ENCODE measurements at regions not wholly inside any gene's neighbourhood (a gene's known extent, or its start where the extent isn't known, plus 50 kb on each side); places are given as distances from the start of the nearest gene placed in this dataset.
"Not testable (repeated sequence)": the region's sequence is repeated elsewhere in the genome, so short reads cannot be mapped to it uniquely, and the experiment has no call there.

DNA sequence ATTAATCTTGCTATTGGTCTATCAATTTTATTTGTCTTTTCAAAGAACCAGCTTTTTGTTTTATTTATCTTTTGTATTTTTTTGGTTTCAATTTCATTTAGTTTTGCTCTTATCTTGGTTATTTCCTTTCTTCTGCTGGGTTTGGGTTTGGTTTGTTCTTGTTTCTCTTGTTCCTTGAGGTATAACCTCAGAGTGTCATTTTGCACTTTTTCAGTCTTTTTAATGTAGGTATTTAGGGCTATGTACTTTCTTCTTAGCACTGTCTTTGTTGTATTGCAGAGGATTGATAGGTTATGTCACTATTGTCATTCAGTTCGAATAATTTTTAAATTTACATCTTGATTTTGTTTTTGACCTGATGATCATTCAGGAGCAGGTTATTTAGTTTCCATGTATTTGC lies 92.7 kb upstream of the DCD start:
- H3K4me3 Mint-ChIP-seq = peak overlapping the region; percentile 57 to 68
- no peak for DNase-seq
- peak overlapping the region; percentile 89 to 95 for H3K27ac Mint-ChIP-seq
- ATAC-seq (replicated peaks) = peak; percentile 91
- no peaks in the 10 kb centered on the region for H3K27me3 Mint-ChIP-seq
- peaks cover 0 to 15% of the 10 kb centered on the region in 2 donors for H3K9me3 Mint-ChIP-seq
- peaks cover 7% of the 10 kb centered on the region for H3K36me3 Mint-ChIP-seq (ENCODE audit: insufficient read depth)
- H3K4me1 Mint-ChIP-seq (ENCODE audit: low read depth in 2 of 2) = peaks cover 49 to 58% of the 10 kb centered on the region in 2 donors

DNA sequence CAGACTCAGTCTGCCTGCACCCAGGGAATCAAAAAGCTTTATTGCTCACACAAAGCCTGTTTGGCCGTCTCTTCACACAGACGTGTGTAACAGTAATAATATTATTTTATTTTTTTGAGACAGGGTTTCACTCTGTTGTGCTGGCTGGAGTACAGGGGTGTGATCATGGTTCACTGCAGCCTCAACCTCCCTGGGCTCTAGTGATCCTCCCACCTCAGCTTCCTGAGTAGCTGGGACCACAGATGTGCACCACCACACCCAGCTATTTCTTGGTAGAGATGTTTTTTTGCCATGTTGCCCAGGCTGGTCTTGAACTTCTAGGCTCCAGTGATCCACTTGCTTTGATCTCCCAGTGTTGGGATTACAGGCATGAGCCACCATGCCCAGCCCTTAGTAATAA lies 88.4 kb upstream of the DCD start:
- H3K9me3 Mint-ChIP-seq = peaks cover 0 to 8% of the 10 kb centered on the region in 2 donors
- peak overlapping the region; percentile 64 to 91 for H3K27ac Mint-ChIP-seq
- H3K4me1 Mint-ChIP-seq (ENCODE audit: low read depth in 2 of 2) = peaks cover 35 to 37% of the 10 kb centered on the region in 2 donors
- H3K4me3 Mint-ChIP-seq = peak overlapping the region; percentile 43 to 48
- ATAC-seq (replicated peaks) (peak; percentile 61), DNase-seq (no peak)
- H3K27me3 Mint-ChIP-seq = no peaks in the 10 kb centered on the region
- H3K36me3 Mint-ChIP-seq (ENCODE audit: insufficient read depth) = peaks cover 7% of the 10 kb centered on the region

GRCh38 chr12:54734196-54734950 lies 86.2 kb upstream of the DCD start:
- Mint-ChIP-seq H3K27ac (no peak overlapping the region), H3K4me3 (no peak overlapping the region), H3K9me3 (peaks cover 0 to 8% of the 10 kb centered on the region in 2 donors), H3K36me3 (ENCODE audit: insufficient read depth) (peaks cover 1% of the 10 kb centered on the region), H3K27me3 (no peaks in the 10 kb centered on the region), H3K4me1 (ENCODE audit: low read depth in 2 of 2) (peaks cover 18 to 25% of the 10 kb centered on the region in 2 donors)
- DNase-seq (no peak), ATAC-seq (replicated peaks) (no peak)

GRCh38 chr12:54725233-54725843 lies 77.2 kb upstream of the DCD start:
- H3K27me3 Mint-ChIP-seq = peaks cover 21 to 27% of the 10 kb centered on the region in 2 donors
- H3K4me1 Mint-ChIP-seq (ENCODE audit: low read depth in 2 of 2) = peaks cover 4 to 10% of the 10 kb centered on the region in 2 donors
- DNase-seq = no peak
- no peaks in the 10 kb centered on the region for H3K36me3 Mint-ChIP-seq (ENCODE audit: insufficient read depth)
- no peak overlapping the region for H3K4me3 Mint-ChIP-seq
- peak overlapping the region in 1 of 2 donors; percentile 5 for H3K27ac Mint-ChIP-seq
- ATAC-seq (replicated peaks) = peak; percentile 31
- H3K9me3 Mint-ChIP-seq = no peaks in the 10 kb centered on the region

- Mint-ChIP-seq H3K27ac (no peak overlapping the region), H3K36me3 (ENCODE audit: insufficient read depth) (no peaks in the 10 kb centered on the region), H3K4me1 (ENCODE audit: low read depth in 2 of 2) (peaks cover 4 to 10% of the 10 kb centered on the region in 2 donors), H3K9me3 (no peaks in the 10 kb centered on the region), H3K4me3 (no peak overlapping the region), H3K27me3 (peaks cover 23 to 42% of the 10 kb centered on the region in 2 donors)
- DNase-seq (peak; percentile 35 to 44 (median 38)), ATAC-seq (replicated peaks) (peak; percentile 59)
Observed at GRCh38 chr12:54723379-54724256, 75.5 kb upstream of the DCD start.

GRCh38 chr12:54721312-54721711 lies 73.1 kb upstream of the DCD start:
- DNase-seq (no peak), ATAC-seq (replicated peaks) (no peak)
- no peak overlapping the region for H3K4me3 Mint-ChIP-seq
- no peaks in the 10 kb centered on the region for H3K36me3 Mint-ChIP-seq (ENCODE audit: insufficient read depth)
- peaks cover 37 to 60% of the 10 kb centered on the region in 2 donors for H3K27me3 Mint-ChIP-seq
- H3K4me1 Mint-ChIP-seq (ENCODE audit: low read depth in 2 of 2) = peaks cover 3 to 4% of the 10 kb centered on the region in 2 donors
- no peak overlapping the region for H3K27ac Mint-ChIP-seq
- no peaks in the 10 kb centered on the region for H3K9me3 Mint-ChIP-seq

- peaks cover 51 to 76% of the 10 kb centered on the region in 2 donors for H3K27me3 Mint-ChIP-seq
- H3K4me1 Mint-ChIP-seq (ENCODE audit: low read depth in 2 of 2) = peaks cover 0 to 4% of the 10 kb centered on the region in 2 donors
- H3K4me3 Mint-ChIP-seq = peak overlapping the region in 1 of 2 donors; percentile 28
- ATAC-seq (replicated peaks) = no peak
- no peak for DNase-seq
- no peak overlapping the region for H3K27ac Mint-ChIP-seq
- no peaks in the 10 kb centered on the region for H3K9me3 Mint-ChIP-seq
- H3K36me3 Mint-ChIP-seq (ENCODE audit: insufficient read depth) = no peaks in the 10 kb centered on the region
Observed at GRCh38 chr12:54719691-54720090, 71.5 kb upstream of the DCD start.

- Mint-ChIP-seq H3K36me3 (ENCODE audit: insufficient read depth) (no peaks in the 10 kb centered on the region), H3K4me3 (no peak overlapping the region), H3K4me1 (ENCODE audit: low read depth in 2 of 2) (no peaks in the 10 kb centered on the region), H3K27ac (no peak overlapping the region), H3K9me3 (no peaks in the 10 kb centered on the region), H3K27me3 (peaks cover 61 to 79% of the 10 kb centered on the region in 2 donors)
- no peak for DNase-seq
- no peak for ATAC-seq (replicated peaks)
Observed at GRCh38 chr12:54716261-54716660, 68.1 kb upstream of the DCD start.

DNA sequence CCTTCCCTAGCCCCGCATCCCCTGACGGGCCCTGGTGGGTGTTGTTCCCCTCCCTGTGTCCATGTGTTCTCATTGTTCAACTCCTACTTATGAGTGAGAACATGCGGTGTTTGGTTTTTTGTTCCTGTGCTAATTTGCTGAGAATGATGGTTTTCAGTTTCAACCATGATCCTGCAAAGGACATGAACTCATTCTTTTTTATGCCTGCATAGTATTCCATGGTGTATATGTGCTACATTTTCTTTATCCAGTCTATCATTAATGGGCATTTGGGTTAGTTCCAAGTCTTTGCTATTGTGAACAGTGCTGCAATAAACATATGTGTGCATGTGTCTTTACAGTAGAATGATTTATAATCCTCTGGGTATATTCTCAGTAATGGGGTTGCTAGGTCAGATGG lies 65.7 kb upstream of the DCD start:
- peaks cover 53 to 55% of the 10 kb centered on the region in 2 donors for H3K27me3 Mint-ChIP-seq
- H3K27ac Mint-ChIP-seq; H3K36me3 Mint-ChIP-seq (ENCODE audit: insufficient read depth); H3K4me3 Mint-ChIP-seq; DNase-seq; H3K4me1 Mint-ChIP-seq (ENCODE audit: low read depth in 2 of 2); ATAC-seq (replicated peaks); H3K9me3 Mint-ChIP-seq: not testable (repeated sequence)

DNA sequence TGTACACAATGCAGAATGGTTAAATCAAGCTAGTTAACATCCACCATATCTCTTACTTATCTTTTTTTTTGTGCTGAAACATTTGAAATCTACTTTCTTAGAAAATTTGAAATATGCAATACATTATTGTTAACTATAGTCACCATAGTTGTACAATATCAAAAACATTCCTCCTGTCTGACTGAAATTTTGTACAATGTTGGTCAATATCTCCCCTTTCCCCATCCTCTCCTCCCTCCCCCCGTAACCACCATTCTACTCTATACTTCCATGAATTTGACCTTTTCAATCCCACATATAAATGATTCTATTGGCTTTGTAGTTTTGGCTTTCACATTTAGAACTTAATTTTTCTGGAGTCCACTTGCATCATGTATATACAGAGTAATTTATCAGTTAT lies 63.5 kb upstream of the DCD start:
- Mint-ChIP-seq H3K4me1 (ENCODE audit: low read depth in 2 of 2) (no peaks in the 10 kb centered on the region), H3K27me3 (peaks cover 41 to 43% of the 10 kb centered on the region in 2 donors), H3K4me3 (no peak overlapping the region), H3K27ac (no peak overlapping the region), H3K9me3 (no peaks in the 10 kb centered on the region), H3K36me3 (ENCODE audit: insufficient read depth) (no peaks in the 10 kb centered on the region)
- DNase-seq = no peak
- ATAC-seq (replicated peaks) = no peak

GRCh38 chr12:54708826-54709225 lies 60.7 kb upstream of the DCD start:
- no peaks in the 10 kb centered on the region for H3K4me1 Mint-ChIP-seq (ENCODE audit: low read depth in 2 of 2)
- ATAC-seq (replicated peaks) (no peak), DNase-seq (no peak)
- H3K36me3 Mint-ChIP-seq (ENCODE audit: insufficient read depth) = no peaks in the 10 kb centered on the region
- peaks cover 12 to 31% of the 10 kb centered on the region in 2 donors for H3K27me3 Mint-ChIP-seq
- no peak overlapping the region for H3K27ac Mint-ChIP-seq
- no peak overlapping the region for H3K4me3 Mint-ChIP-seq
- no peaks in the 10 kb centered on the region for H3K9me3 Mint-ChIP-seq

GRCh38 chr12:54704202-54704601 lies 56.0 kb upstream of the DCD start:
- H3K4me1 Mint-ChIP-seq (ENCODE audit: low read depth in 2 of 2) = no peaks in the 10 kb centered on the region
- no peak overlapping the region for H3K4me3 Mint-ChIP-seq
- H3K9me3 Mint-ChIP-seq = no peaks in the 10 kb centered on the region
- ATAC-seq (replicated peaks) (no peak), DNase-seq (no peak)
- no peaks in the 10 kb centered on the region for H3K36me3 Mint-ChIP-seq (ENCODE audit: insufficient read depth)
- no peak overlapping the region for H3K27ac Mint-ChIP-seq
- peaks cover 1 to 16% of the 10 kb centered on the region in 2 donors for H3K27me3 Mint-ChIP-seq

DNA sequence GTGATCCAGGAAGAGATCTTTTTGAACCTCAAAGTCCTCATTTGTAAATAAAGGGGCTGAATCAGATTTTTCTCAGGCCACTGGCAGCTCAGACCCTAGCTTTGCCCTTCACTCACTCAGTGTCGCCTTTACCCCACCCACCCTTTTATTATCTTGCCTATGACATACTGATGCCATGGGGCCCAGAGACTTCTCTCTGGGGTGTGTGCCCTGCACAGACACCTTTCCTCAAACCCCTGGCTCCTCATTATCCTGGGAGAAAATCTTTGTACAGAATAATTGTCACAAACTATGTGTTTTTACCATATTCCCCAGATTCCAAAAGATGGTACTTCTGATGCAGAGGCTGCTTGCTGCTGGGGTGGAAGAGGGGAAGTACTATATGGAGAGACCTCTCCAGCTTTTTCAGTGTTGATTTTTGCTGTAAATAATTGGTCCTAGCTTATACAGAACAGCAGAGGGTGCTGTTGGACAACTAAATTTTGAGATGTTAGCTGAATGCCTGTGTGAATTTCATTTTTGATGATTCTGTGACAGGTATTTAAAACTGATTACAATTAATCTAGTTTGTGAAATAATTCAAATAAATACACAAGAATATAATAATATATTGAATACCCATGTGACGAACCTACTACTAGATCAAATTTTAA lies 53.9 kb upstream of the DCD start:
- Mint-ChIP-seq H3K4me3 (no peak overlapping the region), H3K36me3 (ENCODE audit: insufficient read depth) (no peaks in the 10 kb centered on the region), H3K4me1 (ENCODE audit: low read depth in 2 of 2) (no peaks in the 10 kb centered on the region), H3K27me3 (peaks cover 15 to 26% of the 10 kb centered on the region in 2 donors), H3K27ac (no peak overlapping the region), H3K9me3 (no peaks in the 10 kb centered on the region)
- ATAC-seq (replicated peaks) = peak; percentile 61
- peak; percentile 27 to 37 (median 32) for DNase-seq

Measured in effector memory CD8-positive, alpha-beta T cell (primary cell).